Fibroblast of mammary gland (primary cell): ENCODE measurements at regions not wholly inside any gene's neighbourhood (a gene's known extent, or its start where the extent isn't known, plus 50 kb on each side); places are given as distances from the start of the nearest gene placed in this dataset.

ENCODE experiments used
- DNase-seq: peaks from one replicate; pipeline ENCODE4 v3.0.0-alpha.2; 2010; ENCODE audit warnings: low read depth
- H3K4me3 ChIP-seq: 2 replicates; pipeline ENCODE4 v1.5.1; 2011; ENCODE audit warnings: low read depth, mild to moderate bottlenecking, low read length, moderate library complexity; ENCODE audit not compliant: control insufficient read depth
- CTCF ChIP-seq: conservative IDR thresholded peaks from 2 replicates; pipeline ENCODE4 v1.5.1; 2011; ENCODE audit warnings: low read depth, low read length, inconsistent platforms; ENCODE audit not compliant: control insufficient read depth, insufficient read depth

GRCh38 chr10:128610113-128610512 is 483.9 kb upstream of the MKI67 start:
- no peak for TF ChIP-seq CTCF
- no peak for DNase-seq
- H3K4me3 ChIP-seq: no peak overlapping the region

GRCh38 chr10:128612195-128612594 is 486.0 kb upstream of the MKI67 start:
- TF ChIP-seq CTCF: no peak
- H3K4me3 ChIP-seq: no peak overlapping the region
- no peak for DNase-seq

GRCh38 chr10:128612631-128613030 is 486.4 kb upstream of the MKI67 start:
- H3K4me3 ChIP-seq: no peak overlapping the region
- DNase-seq: no peak
- TF ChIP-seq CTCF: no peak

- TF ChIP-seq CTCF: no peak
- H3K4me3 ChIP-seq: no peak overlapping the region
- DNase-seq: no peak
Measured at GRCh38 chr10:128614016-128614605, 487.9 kb upstream of the MKI67 start.

- H3K4me3 ChIP-seq: no peak overlapping the region
- no peak for TF ChIP-seq CTCF
- no peak for DNase-seq
Measured at GRCh38 chr10:128614802-128615553, 488.8 kb upstream of the MKI67 start.

GRCh38 chr10:128617532-128617931 is 491.3 kb upstream of the MKI67 start:
- TF ChIP-seq CTCF: no peak
- no peak for DNase-seq
- no peak overlapping the region for H3K4me3 ChIP-seq
